Erythroblast (primary cell): ENCODE measurements at regions not wholly inside any gene's neighbourhood (a gene's known extent, or its start where the extent isn't known, plus 50 kb on each side); places are given as distances from the start of the nearest gene placed in this dataset.

ENCODE experiments used
- DNase-seq, 2 experiments: peaks; one replicate each; lab custom pipeline; 2025; lab: John Stamatoyannopoulos, UW
- GATA1 ChIP-seq: IDR thresholded peaks from 2 replicates; pipeline ENCODE4 v1.6.1; 2011; ENCODE audit warnings: low read depth, mild to moderate bottlenecking, control low read depth, low read length, moderate library complexity
- POLR2A ChIP-seq: IDR thresholded peaks from 2 replicates; pipeline ENCODE4 v1.6.1; 2011; ENCODE audit warnings: mild to moderate bottlenecking, low read length

GRCh38 chr12:118855858-118856257 lies 125.5 kb upstream of the SRRM4 start:
- TF ChIP-seq GATA1 (no peak), POLR2A (no peak)
- DNase-seq, result no peak

- TF ChIP-seq POLR2A (no peak), GATA1 (no peak)
- DNase-seq, result no peak
Measured at GRCh38 chr12:118866346-118866745, 115.0 kb upstream of the SRRM4 start.

GRCh38 chr12:118870551-118870950 lies 110.8 kb upstream of the SRRM4 start:
- TF ChIP-seq POLR2A, result no peak
- no peak for TF ChIP-seq GATA1
- no peak for DNase-seq

- TF ChIP-seq POLR2A (no peak), GATA1 (no peak)
- no peak for DNase-seq
Measured at GRCh38 chr12:118874698-118875548, 106.4 kb upstream of the SRRM4 start.

- DNase-seq, result no peak
- TF ChIP-seq GATA1 (no peak), POLR2A (no peak)
Measured at GRCh38 chr12:118880720-118881493, 100.4 kb upstream of the SRRM4 start.

- TF ChIP-seq GATA1 (no peak), POLR2A (no peak)
- DNase-seq, result no peak
Measured at GRCh38 chr12:118884226-118884625, 97.1 kb upstream of the SRRM4 start.

GRCh38 chr12:118900993-118901392 lies 80.3 kb upstream of the SRRM4 start:
- no peak for DNase-seq
- TF ChIP-seq GATA1 (no peak), POLR2A (no peak)

GRCh38 chr12:118908811-118909210 lies 72.5 kb upstream of the SRRM4 start:
- TF ChIP-seq GATA1, result no peak
- no peak for TF ChIP-seq POLR2A
- DNase-seq, result no peak

GRCh38 chr12:118912697-118913270 lies 68.6 kb upstream of the SRRM4 start:
- no peak for TF ChIP-seq GATA1
- no peak for TF ChIP-seq POLR2A
- DNase-seq, result no peak

- TF ChIP-seq POLR2A (no peak), GATA1 (no peak)
- no peak for DNase-seq
Measured at GRCh38 chr12:118921761-118922160, 59.6 kb upstream of the SRRM4 start.

- DNase-seq, result no peak
- TF ChIP-seq GATA1 (no peak), POLR2A (no peak)
Measured at GRCh38 chr12:118922405-118922804, 58.9 kb upstream of the SRRM4 start.

- TF ChIP-seq POLR2A, result no peak
- no peak for TF ChIP-seq GATA1
- DNase-seq, result no peak
Measured at GRCh38 chr12:118925407-118925806, 55.9 kb upstream of the SRRM4 start.

GRCh38 chr12:118925826-118926225 lies 55.5 kb upstream of the SRRM4 start:
- no peak for DNase-seq
- no peak for TF ChIP-seq GATA1
- TF ChIP-seq POLR2A, result no peak
